ENCODE measurements at regions not wholly inside any gene's neighbourhood (a gene's known extent, or its start where the extent isn't known, plus 50 kb on each side); places are given as distances from the start of the nearest gene placed in this dataset.
"Not testable (repeated sequence)": the region's sequence is repeated elsewhere in the genome, so short reads cannot be mapped to it uniquely, and the experiment has no call there.

DNA sequence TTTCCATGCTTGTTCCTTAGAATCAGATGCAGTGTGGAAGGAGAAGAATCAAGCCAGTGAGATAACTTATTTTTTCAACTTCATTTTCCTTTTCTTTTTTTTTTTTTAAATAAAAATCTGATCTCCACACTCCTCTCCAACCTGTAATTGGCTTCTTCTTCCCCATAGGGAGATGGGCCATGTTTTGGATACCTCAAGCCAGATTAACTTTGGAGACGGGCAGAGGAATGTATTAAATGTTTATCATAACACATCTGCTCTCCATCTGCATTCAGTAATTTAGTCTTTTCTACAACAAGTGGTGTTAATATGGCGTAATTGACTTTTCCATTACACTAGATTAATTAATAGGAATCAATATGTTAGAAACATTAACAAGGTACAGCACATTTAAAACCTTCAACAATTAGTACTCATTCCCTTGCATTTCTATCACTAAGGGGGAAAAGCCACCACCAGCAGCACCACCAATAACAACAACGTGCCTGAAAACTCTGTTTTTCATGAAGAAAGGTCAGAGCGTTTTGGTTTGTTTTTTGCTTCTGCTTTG is 244.1 kb downstream of the MYCN start:
- no peak overlapping the region for H3K4me3 Mint-ChIP-seq (ENCODE audit: unreplicated experiment)
- no peaks in the 10 kb centered on the region for H3K36me3 Mint-ChIP-seq (ENCODE audit: unreplicated experiment)
- H3K27ac Mint-ChIP-seq (ENCODE audit: unreplicated experiment) = no peak overlapping the region
- DNase-seq (ENCODE audit: extremely low spot score, unreplicated experiment) = no peak
- H3K4me1 Mint-ChIP-seq (ENCODE audit: unreplicated experiment) = no peaks in the 10 kb centered on the region
- TF ChIP-seq, protein P1, sequence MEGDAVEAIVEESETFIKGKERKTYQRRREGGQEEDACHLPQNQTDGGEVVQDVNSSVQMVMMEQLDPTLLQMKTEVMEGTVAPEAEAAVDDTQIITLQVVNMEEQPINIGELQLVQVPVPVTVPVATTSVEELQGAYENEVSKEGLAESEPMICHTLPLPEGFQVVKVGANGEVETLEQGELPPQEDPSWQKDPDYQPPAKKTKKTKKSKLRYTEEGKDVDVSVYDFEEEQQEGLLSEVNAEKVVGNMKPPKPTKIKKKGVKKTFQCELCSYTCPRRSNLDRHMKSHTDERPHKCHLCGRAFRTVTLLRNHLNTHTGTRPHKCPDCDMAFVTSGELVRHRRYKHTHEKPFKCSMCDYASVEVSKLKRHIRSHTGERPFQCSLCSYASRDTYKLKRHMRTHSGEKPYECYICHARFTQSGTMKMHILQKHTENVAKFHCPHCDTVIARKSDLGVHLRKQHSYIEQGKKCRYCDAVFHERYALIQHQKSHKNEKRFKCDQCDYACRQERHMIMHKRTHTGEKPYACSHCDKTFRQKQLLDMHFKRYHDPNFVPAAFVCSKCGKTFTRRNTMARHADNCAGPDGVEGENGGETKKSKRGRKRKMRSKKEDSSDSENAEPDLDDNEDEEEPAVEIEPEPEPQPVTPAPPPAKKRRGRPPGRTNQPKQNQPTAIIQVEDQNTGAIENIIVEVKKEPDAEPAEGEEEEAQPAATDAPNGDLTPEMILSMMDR (IDR thresholded peaks at IDR 0.05) = no peak
- no peaks in the 10 kb centered on the region for H3K27me3 Mint-ChIP-seq (ENCODE audit: unreplicated experiment)
- peaks cover 5% of the 10 kb centered on the region for H3K9me3 Mint-ChIP-seq (ENCODE audit: unreplicated experiment)

DNA sequence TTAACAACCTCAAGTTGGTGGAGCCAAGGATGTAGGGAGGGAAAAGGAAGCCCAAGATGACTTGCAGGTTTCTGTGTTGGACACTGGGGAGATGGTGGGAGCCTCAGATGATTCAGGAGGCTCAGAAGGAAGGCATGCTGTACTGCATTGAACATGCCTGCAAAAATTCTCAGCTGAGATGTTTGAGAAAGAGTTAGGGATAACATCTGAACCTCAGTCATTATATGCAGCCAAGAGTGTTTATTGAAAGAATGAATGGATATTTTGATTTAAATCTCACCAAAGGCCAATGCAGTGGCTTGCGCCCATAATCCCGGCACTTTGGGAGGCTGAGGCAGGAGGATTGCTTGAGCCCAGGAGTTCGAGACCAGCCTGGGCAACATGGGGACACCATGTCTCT is 243.0 kb downstream of the MYCN start:
- Mint-ChIP-seq H3K36me3 (ENCODE audit: unreplicated experiment) (no peaks in the 10 kb centered on the region), H3K4me3 (ENCODE audit: unreplicated experiment) (no peak overlapping the region), H3K9me3 (ENCODE audit: unreplicated experiment) (peaks cover 6% of the 10 kb centered on the region), H3K27me3 (ENCODE audit: unreplicated experiment) (no peaks in the 10 kb centered on the region), H3K27ac (ENCODE audit: unreplicated experiment) (no peak overlapping the region), H3K4me1 (ENCODE audit: unreplicated experiment) (no peaks in the 10 kb centered on the region)
- DNase-seq (ENCODE audit: extremely low spot score, unreplicated experiment) = no peak
- TF ChIP-seq, protein P1 (IDR thresholded peaks at IDR 0.05) = no peak

DNA sequence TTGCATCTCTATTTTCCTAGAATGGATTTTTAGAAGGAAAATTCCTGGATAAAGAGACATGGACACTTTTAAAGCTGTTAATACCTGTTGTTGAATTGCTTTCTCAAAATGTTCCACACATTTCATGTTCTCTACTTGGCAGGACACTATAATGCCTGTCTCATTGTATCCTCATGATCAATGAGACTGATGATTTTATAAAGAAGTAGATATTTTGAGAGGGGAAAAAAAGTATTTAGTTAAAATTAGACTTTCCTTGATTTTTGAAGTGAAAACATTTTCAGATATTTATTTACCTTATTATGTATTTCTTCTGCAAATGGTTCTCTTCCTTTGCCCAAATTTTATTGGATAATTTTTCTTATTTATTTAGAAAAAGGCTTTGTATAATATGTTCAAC is 242.5 kb downstream of the MYCN start:
- no peak overlapping the region for H3K4me3 Mint-ChIP-seq (ENCODE audit: unreplicated experiment)
- no peak for DNase-seq (ENCODE audit: extremely low spot score, unreplicated experiment)
- no peak overlapping the region for H3K27ac Mint-ChIP-seq (ENCODE audit: unreplicated experiment)
- peaks cover 6% of the 10 kb centered on the region for H3K9me3 Mint-ChIP-seq (ENCODE audit: unreplicated experiment)
- TF ChIP-seq, protein P1 (IDR thresholded peaks at IDR 0.05) = no peak
- no peaks in the 10 kb centered on the region for H3K4me1 Mint-ChIP-seq (ENCODE audit: unreplicated experiment)
- H3K36me3 Mint-ChIP-seq (ENCODE audit: unreplicated experiment) = no peaks in the 10 kb centered on the region
- H3K27me3 Mint-ChIP-seq (ENCODE audit: unreplicated experiment) = no peaks in the 10 kb centered on the region

DNA sequence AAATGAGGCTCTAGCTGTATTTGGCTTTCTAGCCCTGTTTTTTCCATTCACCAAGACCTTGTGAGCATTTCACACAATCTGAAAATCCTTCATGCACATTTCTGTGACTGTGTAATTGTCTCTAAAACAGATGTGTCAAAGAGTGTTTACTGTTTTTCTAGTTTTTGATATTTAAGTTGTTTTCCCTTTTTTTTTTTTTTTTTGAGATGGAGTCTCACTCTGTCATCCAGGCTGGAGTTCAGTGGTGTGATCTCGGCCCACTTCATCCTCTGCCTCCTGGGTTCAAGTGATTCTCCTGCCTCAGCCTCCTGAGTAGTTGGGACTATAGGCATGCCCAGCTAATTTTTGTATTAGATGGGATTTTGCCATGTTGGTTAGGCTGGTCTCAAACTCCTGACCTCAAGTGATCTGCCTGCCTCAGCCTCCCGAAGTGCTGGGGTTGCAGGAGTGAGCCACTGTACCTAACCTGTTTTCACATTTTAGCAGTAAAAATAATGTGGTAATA is 242.0 kb downstream of the MYCN start:
- not testable (repeated sequence) for H3K9me3 Mint-ChIP-seq (ENCODE audit: unreplicated experiment); H3K27me3 Mint-ChIP-seq (ENCODE audit: unreplicated experiment); DNase-seq (ENCODE audit: extremely low spot score, unreplicated experiment); H3K4me1 Mint-ChIP-seq (ENCODE audit: unreplicated experiment); H3K36me3 Mint-ChIP-seq (ENCODE audit: unreplicated experiment); H3K27ac Mint-ChIP-seq (ENCODE audit: unreplicated experiment); H3K4me3 Mint-ChIP-seq (ENCODE audit: unreplicated experiment)

DNA sequence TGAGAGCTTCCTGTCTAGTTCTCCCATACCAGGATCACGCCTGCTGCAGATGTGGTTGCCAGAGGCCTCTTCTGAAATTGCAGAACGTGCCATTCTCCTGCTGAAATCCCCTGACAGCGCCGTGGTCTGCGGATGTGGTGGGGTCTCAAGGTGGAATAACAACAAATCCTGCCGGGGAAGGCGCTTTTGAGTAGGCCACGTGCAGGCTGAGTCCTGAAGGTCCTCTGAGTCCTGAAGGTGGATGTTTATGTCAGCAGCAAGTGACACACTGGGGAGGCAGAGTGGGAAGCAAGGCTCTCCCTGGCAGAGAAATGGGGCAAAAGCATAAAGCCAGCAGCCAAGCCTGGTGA is 241.4 kb downstream of the MYCN start:
- no peaks in the 10 kb centered on the region for H3K36me3 Mint-ChIP-seq (ENCODE audit: unreplicated experiment)
- H3K4me3 Mint-ChIP-seq (ENCODE audit: unreplicated experiment) = no peak overlapping the region
- peaks cover 6% of the 10 kb centered on the region for H3K9me3 Mint-ChIP-seq (ENCODE audit: unreplicated experiment)
- H3K4me1 Mint-ChIP-seq (ENCODE audit: unreplicated experiment) = no peaks in the 10 kb centered on the region
- DNase-seq (ENCODE audit: extremely low spot score, unreplicated experiment) = no peak
- H3K27me3 Mint-ChIP-seq (ENCODE audit: unreplicated experiment) = no peaks in the 10 kb centered on the region
- no peak overlapping the region for H3K27ac Mint-ChIP-seq (ENCODE audit: unreplicated experiment)
- TF ChIP-seq, protein P1 (IDR thresholded peaks at IDR 0.05) = no peak

Measured in osteocyte (in vitro differentiated cells).